IMR-90 (cell line): ENCODE measurements at regions not wholly inside any gene's neighbourhood (a gene's known extent, or its start where the extent isn't known, plus 50 kb on each side); places are given as distances from the start of the nearest gene placed in this dataset.

ENCODE experiments used
- ATAC-seq: fragments of 200-7000 bp; cut with Tn5 transposase; 2 replicates; pipeline ENCODE4 v1.9.1; 2020; ENCODE audit warnings: low read depth, mild to moderate bottlenecking, moderate library complexity
- BruUV-seq: library from RNA; stranded (reverse); fragments of 400-500 nt; replicated peaks from 2 replicates; lab custom pipeline; 2021; lab: Mats Ljungman, UMichigan
- CTCF ChIA-PET: fragments of 300-600 bp; formaldehyde crosslinking; extraction: SDS; loops from one replicate; lab custom pipeline; 2021; ENCODE audit warnings: antibody characterized with exemption; lab: Yijun Ruan, JAX
- POLR2A ChIA-PET: fragments of 300-600 bp; sonication (Branson Sonifier 250); formaldehyde crosslinking; loops from one replicate; lab custom pipeline; 2022; ENCODE audit warnings: antibody characterized with exemption; ENCODE audit not compliant: unreplicated experiment; lab: Charles Lee
- DNase-seq: peaks from one replicate; pipeline ENCODE4 v3.0.0; 2013
- H2AFZ ChIP-seq: replicated peaks from 2 replicates; pipeline ENCODE3; 2013; ENCODE audit warnings: low read length, mild to moderate bottlenecking; ENCODE audit not compliant: poor library complexity
- H2AK5ac ChIP-seq: 2 replicates; pipeline ENCODE4 v1.6.1; 2013; ENCODE audit warnings: low read depth, low read length, inconsistent platforms
- H2AK9ac ChIP-seq: replicated peaks from 2 replicates; pipeline ENCODE3; 2013; ENCODE audit warnings: mild to moderate bottlenecking, low read depth, low read length, moderate library complexity; ENCODE audit not compliant: poor library complexity
- H2BK120ac ChIP-seq: 2 replicates; pipeline ENCODE4 v1.6.1; 2013; ENCODE audit warnings: low read depth, low read length, inconsistent platforms
- H2BK15ac ChIP-seq: 3 replicates; pipeline ENCODE4 v1.6.1; 2013; ENCODE audit warnings: low read depth, low read length, inconsistent platforms
- H2BK20ac ChIP-seq: 2 replicates; pipeline ENCODE4 v1.6.1; 2013; ENCODE audit warnings: low read depth, mild to moderate bottlenecking, inconsistent platforms, low read length, moderate library complexity
- H2BK5ac ChIP-seq: 2 replicates; pipeline ENCODE4 v1.6.1; 2013; ENCODE audit warnings: mild to moderate bottlenecking, low read depth, low read length, inconsistent platforms; ENCODE audit not compliant: poor library complexity, severe bottlenecking
- H3K14ac ChIP-seq: replicated peaks from 2 replicates; pipeline ENCODE4 v1.6.1; 2013; ENCODE audit warnings: low read depth, low read length, inconsistent platforms
- H3K18ac ChIP-seq: 2 replicates; pipeline ENCODE4 v1.6.1; 2013; ENCODE audit warnings: low read depth, low read length, control low read depth
- H3K23ac ChIP-seq: 2 replicates; pipeline ENCODE4 v1.6.1; 2013; ENCODE audit warnings: low read depth, low read length, inconsistent platforms
- H3K27ac ChIP-seq: 2 replicates; pipeline ENCODE4 v1.5.1; 2013; ENCODE audit warnings: mild to moderate bottlenecking, control low read depth, low read length; ENCODE audit not compliant: insufficient read depth
- H3K27me3 ChIP-seq: 2 replicates; pipeline ENCODE4 v1.6.1; 2013; ENCODE audit warnings: low read length; ENCODE audit not compliant: control insufficient read depth, insufficient read depth
- H3K36me3 ChIP-seq: 2 replicates; pipeline ENCODE4 v1.6.1; 2013; ENCODE audit warnings: low read length, mixed read lengths; ENCODE audit not compliant: control insufficient read depth, insufficient read depth
- H3K4ac ChIP-seq: 2 replicates; pipeline ENCODE4 v1.6.1; 2013; ENCODE audit warnings: low read depth, low read length, inconsistent platforms
- H3K4me1 ChIP-seq: 2 replicates; pipeline ENCODE4 v1.6.1; 2013; ENCODE audit warnings: low read length, mixed read lengths; ENCODE audit not compliant: control insufficient read depth, insufficient read depth
- H3K4me2 ChIP-seq: 2 replicates; pipeline ENCODE4 v1.6.1; 2013; ENCODE audit warnings: low read depth, mild to moderate bottlenecking, control low read depth, low read length, moderate library complexity
- H3K4me3 ChIP-seq: 2 replicates; pipeline ENCODE4 v1.5.1; 2013; ENCODE audit warnings: low read depth, mild to moderate bottlenecking, control low read depth, low read length, moderate library complexity; ENCODE audit not compliant: insufficient read depth
- H3K56ac ChIP-seq: 2 replicates; pipeline ENCODE4 v1.6.1; 2013; ENCODE audit warnings: low read length, inconsistent platforms; ENCODE audit not compliant: insufficient read depth; ENCODE audit errors: extremely low read depth
- H3K79me1 ChIP-seq, 2 experiments: 2 replicates each; pipeline ENCODE4 v1.6.1; 2013; ENCODE audit warnings: low read length in 2 of 2, inconsistent platforms in 1 of 2, low read depth in 1 of 2
- H3K9ac ChIP-seq: 2 replicates; pipeline ENCODE4 v1.6.1; 2013; ENCODE audit warnings: low read depth, low read length, control low read depth
- H3K9me1 ChIP-seq: 2 replicates; pipeline ENCODE4 v1.6.1; 2013; ENCODE audit warnings: low read length, inconsistent platforms; ENCODE audit not compliant: insufficient read depth
- H3K9me3 ChIP-seq: 2 replicates; pipeline ENCODE4 v1.6.1; 2013; ENCODE audit warnings: low read length; ENCODE audit not compliant: control insufficient read depth, insufficient read depth
- H4K20me1 ChIP-seq: 2 replicates; pipeline ENCODE4 v1.6.1; 2013; ENCODE audit warnings: low read length, inconsistent platforms; ENCODE audit not compliant: insufficient read depth
- H4K5ac ChIP-seq: 2 replicates; pipeline ENCODE4 v1.6.1; 2013; ENCODE audit warnings: mild to moderate bottlenecking, low read depth, low read length, control low read depth
- H4K8ac ChIP-seq, 2 experiments: 2 replicates each; pipeline ENCODE4 v1.6.1; 2013; ENCODE audit warnings: low read depth in 2 of 2, low read length in 2 of 2, control low read depth in 1 of 2, inconsistent platforms in 1 of 2
- H4K91ac ChIP-seq: 2 replicates; pipeline ENCODE4 v1.6.1; 2013; ENCODE audit warnings: low read depth, low read length, inconsistent platforms; ENCODE audit not compliant: insufficient read depth
- BHLHE40 ChIP-seq: fragments of 150-350 bp; IDR thresholded peaks from 2 replicates; pipeline ENCODE4 v1.6.1; 2016; ENCODE audit warnings: mild to moderate bottlenecking, low read depth, low read length
- CEBPB ChIP-seq: IDR thresholded peaks from 2 replicates; pipeline ENCODE4 v1.6.1; 2012; ENCODE audit warnings: low read depth, low read length, improper control_type of control experiment
- CTCF ChIP-seq: conservative IDR thresholded peaks from 2 replicates; pipeline ENCODE4 v1.5.1; 2012; ENCODE audit warnings: mild to moderate bottlenecking, low read depth, low read length, improper control_type of control experiment
- NFE2L2 ChIP-seq: fragments of 150-350 bp; IDR thresholded peaks from 2 replicates; pipeline ENCODE4 v1.6.1; 2016; ENCODE audit warnings: low read depth, mild to moderate bottlenecking, low read length
- RFX5 ChIP-seq: IDR thresholded peaks from 2 replicates; pipeline ENCODE4 v1.8.0; 2012; ENCODE audit warnings: low read depth, mild to moderate bottlenecking, low read length, moderate library complexity
- SMC3 ChIP-seq: fragments of 150-350 bp; IDR thresholded peaks from 2 replicates; pipeline ENCODE4 v1.6.1; 2016; ENCODE audit warnings: low read depth, mild to moderate bottlenecking, antibody characterized with exemption, low read length, moderate library complexity
- WGBS, 2 experiments: methylation state at CpG; one replicate each; pipeline versions ENCODE4 v1.1.5 to v1.1.7; 2013; ENCODE audit warnings: missing lambda C conversion rate in 2 of 2; ENCODE audit not compliant: insufficient read length in 1 of 2; ENCODE audit errors: extremely low coverage in 2 of 2; 5-methylcytosine and 5-hydroxymethylcytosine counted together
- dilution Hi-C: fragments of 300-500 bp; cut with HindIII; formaldehyde crosslinking; loops from one replicate; pipeline ENCODE4 v1.14.3; 2018; ENCODE audit warnings: low sequenced_read_pairs; ENCODE audit not compliant: unreplicated experiment
- in situ Hi-C: fragments of 300-500 bp; cut with MboI; formaldehyde crosslinking; loops from 3 replicates; pipeline ENCODE4 v1.14.3; 2019; ENCODE audit warnings: low sequenced_read_pairs, inconsistent platforms, mixed read lengths
- intact Hi-C: fragments of 100-400 bp; cut with micrococcal nuclease; formaldehyde crosslinking; loops from 2 replicates; pipeline ENCODE4 v1.10.0; 2022

GRCh38 chr5:168055961-168056360 lies 235.5 kb upstream of the WWC1 start:
- Histone ChIP-seq H3K56ac (no peak overlapping the region), H3K27ac (no peak overlapping the region), H2AK5ac (no peak overlapping the region), H3K4me1 (no peaks in the 10 kb centered on the region), H2AFZ (no peak overlapping the region), H4K20me1 (no peaks in the 10 kb centered on the region), H3K9me1 (no peaks in the 10 kb centered on the region), H2BK20ac (no peak overlapping the region), H2AK9ac (no peak overlapping the region), H2BK120ac (no peak overlapping the region), H3K4me3 (no peak overlapping the region), H2BK15ac (no peak overlapping the region), H3K9ac (no peak overlapping the region), H3K18ac (no peak overlapping the region), H3K4me2 (no peak overlapping the region), H3K14ac (no peak overlapping the region), H2BK5ac (no peak overlapping the region), H3K79me1 (no peaks in the 10 kb centered on the region), H3K9me3 (no peaks in the 10 kb centered on the region), H4K8ac (no peak overlapping the region), H3K27me3 (no peaks in the 10 kb centered on the region), H4K91ac (no peak overlapping the region), H3K36me3 (no peaks in the 10 kb centered on the region), H3K23ac (no peak overlapping the region), H4K5ac (no peak overlapping the region), H3K4ac (no peak overlapping the region)
- no TSS peak for BruUV-seq
- intact Hi-C loops (no loop called here), in situ Hi-C loops (no loop called here), dilution Hi-C loops (no loop called here)
- POLR2A ChIA-PET, result no interaction called here
- no CpG with 5 or more reads among the region's 1 CpG for WGBS, 2 experiments
- DNase-seq (no peak), ATAC-seq (no peak)
- CTCF ChIA-PET, result no interaction called here
- TF ChIP-seq CEBPB, result no peak
- no peak for TF ChIP-seq NFE2L2
- no peak for TF ChIP-seq CTCF
- no peak for TF ChIP-seq RFX5
- TF ChIP-seq SMC3, result no peak
- TF ChIP-seq BHLHE40, result no peak
